NCI-H1930 (cell line): ENCODE measurements at regions not wholly inside any gene's neighbourhood (a gene's known extent, or its start where the extent isn't known, plus 50 kb on each side); places are given as distances from the start of the nearest gene placed in this dataset.
"Not testable (repeated sequence)": the region's sequence is repeated elsewhere in the genome, so short reads cannot be mapped to it uniquely, and the experiment has no call there.

ENCODE experiments used
- DNase-seq, 2 experiments: peaks; one replicate each; lab custom pipeline; 2025; lab: John Stamatoyannopoulos, UW

DNA sequence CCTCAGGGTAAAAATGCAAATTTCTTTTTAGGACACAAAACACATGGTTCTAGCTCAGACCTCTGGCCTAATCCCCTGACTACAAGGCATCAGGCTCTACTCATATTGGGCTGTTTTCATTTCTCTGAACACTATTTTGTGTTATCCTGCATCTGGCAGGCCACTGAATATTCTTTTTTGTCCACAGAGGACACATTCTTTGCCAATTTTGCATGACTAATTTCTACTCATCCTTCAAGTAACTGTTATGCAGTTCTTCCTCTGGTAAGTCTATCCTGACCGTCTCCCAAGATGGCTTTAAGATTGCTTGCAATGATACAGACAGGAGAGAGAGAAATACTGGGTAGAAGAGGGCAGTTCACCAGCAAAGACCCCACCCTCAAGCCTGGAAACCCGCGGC, 107.6 kb upstream of the RGPD4 start:
- DNase-seq: no peak

DNA sequence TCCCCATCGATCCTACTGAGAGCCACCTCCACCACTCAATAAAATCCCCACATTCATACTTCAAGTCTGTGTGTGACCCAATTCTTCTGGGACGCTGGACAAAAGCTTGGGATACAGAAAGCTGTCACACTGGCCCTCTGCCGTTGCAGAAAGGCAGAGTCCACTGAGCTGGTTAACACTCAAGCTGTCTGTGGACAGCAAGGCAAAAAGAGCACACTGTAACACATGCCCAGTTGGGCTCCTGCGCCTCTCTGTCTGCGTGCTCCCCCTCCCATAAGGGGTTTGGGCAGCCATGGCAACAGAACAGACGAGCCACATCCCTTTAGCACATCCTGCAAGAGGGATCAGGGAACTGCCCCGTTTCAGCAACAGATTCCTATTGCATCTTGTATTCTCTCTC, 106.9 kb upstream of the RGPD4 start:
- peak; percentile 13 to 41 for DNase-seq

DNA sequence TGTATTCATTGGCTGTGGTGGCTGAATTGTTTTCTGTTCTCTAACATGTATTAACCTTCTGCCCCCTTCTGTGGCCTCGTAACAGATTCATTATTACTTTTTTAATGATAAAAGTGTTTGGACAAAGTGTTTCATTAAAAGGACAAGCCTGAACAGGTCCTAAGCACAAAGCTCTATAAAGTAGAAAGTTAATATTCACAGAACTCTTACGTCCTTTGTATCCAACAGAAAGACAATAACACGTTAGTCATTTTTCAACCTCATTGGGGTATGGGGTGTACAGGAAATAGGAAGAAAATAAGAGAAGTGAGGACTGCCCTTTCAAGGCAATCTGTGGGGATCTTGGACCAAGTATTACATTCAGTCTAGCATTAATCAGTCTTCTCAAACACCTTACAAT, 105.5 kb upstream of the RGPD4 start:
- no peak for DNase-seq

DNA sequence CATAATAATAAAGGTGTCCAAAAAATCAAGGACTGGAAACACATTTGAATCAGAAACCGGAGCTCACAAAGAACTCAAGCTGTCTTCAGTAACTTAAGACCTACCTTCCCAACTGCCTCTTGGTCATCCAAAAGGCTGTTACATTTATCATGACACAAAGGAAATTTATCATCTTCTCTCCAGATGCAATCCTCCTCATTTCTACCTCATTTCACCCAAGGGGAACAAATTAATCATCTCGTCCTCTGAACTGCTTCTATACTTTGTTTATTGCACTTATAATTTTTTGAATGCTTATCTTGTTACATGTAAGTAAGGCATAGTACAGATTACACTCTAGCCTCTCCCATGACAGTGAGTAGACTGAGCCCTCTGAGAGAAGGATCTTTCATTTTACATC, 105.1 kb upstream of the RGPD4 start:
- DNase-seq: no peak

DNA sequence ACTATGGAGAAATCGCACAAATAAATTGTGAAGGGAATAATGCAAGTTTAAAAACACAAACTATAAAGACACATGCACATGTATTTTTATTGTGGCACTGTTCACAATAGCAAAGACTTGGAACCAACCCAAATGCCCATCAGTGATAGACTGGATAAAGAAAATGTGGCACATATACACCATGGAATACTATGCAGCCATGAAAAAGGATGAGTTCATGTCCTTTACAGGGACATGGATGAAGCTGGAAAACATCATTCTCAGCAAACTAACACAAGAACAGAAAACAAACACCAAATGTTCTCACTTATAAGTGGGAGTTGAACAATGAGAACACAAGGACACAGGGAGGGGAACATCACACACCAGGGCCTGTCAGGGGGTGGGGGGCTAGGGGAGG, 100.9 kb upstream of the RGPD4 start:
- not testable (repeated sequence) for DNase-seq

DNA sequence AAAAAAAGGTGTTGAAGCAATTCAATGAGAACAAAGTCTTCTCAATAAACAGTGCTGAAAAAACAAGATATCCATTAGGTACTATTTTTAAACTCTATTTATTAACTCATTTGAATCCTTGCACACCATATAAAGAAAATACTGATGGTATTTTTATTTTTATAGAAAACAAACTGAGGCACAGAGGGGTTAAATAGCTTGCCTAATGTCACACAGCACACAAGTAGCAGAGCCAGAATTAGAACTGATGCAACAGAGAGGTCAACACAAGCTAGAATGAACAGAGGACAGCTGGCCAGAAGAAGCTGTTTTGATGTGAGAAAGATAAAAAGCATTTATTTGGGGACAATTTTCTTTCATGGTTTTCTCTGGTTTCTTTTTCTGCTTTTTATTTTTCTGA, 99.4 kb upstream of the RGPD4 start:
- no peak for DNase-seq

DNA sequence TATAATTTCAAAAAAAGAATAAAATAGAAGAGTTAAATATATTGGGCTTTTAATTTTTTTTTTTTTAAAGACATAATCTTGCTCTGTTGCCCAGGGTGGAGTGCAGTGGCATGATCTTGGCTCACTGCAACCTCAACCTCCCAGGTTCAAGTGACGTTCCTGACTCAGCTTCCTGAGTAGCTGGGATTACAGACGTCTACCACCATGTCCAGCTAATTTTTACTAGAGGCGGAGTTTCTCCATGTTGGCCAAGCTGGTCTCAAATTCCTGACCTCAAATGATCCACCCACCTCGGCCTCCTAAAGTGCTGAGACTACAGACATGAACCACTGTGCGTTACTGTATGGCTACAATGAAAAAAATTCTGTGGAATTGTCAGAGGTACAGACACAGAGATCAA, 98.1 kb upstream of the RGPD4 start:
- no peak for DNase-seq

DNA sequence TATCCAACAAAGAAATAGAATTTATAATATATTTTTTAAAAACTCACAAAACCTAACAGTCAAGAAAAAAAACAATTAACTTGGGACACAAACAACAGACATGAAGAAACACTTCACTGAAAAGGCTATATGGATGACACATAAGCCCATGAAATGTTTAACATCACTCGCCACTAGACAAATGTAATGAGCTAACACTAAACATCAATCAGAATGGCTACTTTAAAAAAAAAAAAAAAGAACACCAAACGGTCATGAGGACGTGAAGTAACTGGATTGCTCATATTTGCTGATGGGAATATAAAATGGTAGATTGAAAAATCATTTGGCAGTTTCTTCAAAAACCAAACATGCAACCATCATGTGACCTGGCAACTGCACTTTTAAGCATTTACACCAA, 97.3 kb upstream of the RGPD4 start:
- DNase-seq: no peak

DNA sequence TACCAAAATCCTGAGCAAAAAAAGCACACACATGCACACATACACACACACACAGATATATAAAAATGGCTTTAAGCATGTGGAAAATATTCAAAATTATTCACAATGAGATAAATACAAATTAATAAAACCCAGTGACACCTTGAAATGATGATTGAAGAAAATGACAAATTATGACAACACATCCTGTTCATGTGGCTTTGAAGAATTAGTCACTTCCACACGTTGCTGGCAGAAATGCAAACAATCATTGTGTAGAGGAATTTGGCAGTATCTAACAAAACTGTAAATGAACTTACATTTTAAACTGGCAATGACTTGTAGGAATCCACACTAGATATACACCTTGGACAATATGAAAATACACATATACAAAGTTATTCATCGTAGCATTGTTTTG, 95.8 kb upstream of the RGPD4 start:
- DNase-seq: no peak

DNA sequence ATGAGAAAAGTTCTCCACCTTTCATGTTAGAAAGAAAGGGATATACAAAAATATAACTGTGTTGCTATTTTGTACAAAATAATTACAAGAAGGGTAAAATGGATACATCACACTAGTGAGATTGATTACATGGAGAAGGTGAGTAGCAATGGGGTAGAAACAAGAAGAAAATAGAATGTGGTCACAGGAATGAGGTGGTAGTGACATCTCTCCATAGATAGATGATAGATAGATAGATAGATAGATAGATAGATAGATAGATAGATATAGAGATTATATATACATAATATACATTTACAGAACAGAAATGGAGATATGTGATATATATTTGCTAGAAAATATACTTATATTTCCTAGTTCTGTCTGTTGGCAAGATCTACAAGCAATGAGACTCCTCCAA, 95.3 kb upstream of the RGPD4 start:
- no peak for DNase-seq

DNA sequence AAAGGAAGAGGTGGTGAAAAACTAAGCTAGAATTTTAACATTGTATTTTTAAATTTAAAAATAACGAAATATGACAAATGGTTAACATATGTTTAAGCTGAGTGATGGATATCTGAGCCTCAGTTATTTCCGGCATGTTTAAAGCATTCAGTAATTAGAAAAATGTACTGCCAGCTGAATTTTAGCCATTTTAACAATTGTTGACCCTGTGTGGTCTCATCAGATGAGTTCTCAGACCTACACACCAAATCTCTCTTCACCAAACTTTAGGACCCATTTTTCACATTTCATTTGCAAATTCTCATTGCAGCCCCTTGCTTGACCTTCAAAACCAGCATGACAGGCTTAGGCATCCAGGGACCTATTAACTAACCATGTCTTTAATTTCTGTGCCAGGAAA, 91.5 kb upstream of the RGPD4 start:
- DNase-seq: no peak

DNA sequence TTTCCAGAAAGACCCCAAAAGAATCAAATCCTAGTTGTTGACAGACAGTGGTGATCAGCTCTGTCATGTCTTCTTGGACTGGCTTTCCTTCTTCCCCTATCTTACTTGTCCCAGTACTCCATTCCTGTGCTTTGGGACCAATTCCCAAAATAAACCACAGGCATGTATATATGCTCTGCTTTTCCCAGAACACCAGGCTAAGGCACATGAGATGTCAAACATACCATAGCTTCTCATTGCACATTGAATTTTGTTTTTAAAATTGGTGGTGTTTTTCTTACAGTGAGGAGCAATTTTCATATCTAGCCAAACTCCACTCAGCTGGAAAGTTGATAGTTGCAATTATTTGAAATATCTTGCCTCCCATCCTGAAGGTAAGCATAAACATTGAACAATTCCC, 88.9 kb upstream of the RGPD4 start:
- no peak for DNase-seq

DNA sequence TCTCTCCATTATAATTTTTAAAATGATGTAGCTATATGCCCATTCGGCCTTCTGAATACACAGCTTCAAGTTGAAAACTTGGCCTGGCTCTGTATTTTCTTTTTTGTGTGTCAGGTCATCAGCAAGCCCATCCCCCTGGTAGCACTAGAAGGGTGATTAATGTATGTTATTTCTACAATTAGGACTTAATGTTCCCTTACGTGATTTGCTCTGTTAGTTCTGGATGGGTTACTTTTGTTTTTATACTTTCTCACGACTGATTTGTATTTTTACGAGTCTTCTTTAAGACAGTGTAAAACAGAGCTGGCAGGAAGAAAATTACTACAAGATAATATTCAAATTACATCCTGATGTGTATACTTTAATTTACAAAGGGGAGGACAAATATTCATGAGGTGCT, 88.4 kb upstream of the RGPD4 start:
- DNase-seq: no peak

DNA sequence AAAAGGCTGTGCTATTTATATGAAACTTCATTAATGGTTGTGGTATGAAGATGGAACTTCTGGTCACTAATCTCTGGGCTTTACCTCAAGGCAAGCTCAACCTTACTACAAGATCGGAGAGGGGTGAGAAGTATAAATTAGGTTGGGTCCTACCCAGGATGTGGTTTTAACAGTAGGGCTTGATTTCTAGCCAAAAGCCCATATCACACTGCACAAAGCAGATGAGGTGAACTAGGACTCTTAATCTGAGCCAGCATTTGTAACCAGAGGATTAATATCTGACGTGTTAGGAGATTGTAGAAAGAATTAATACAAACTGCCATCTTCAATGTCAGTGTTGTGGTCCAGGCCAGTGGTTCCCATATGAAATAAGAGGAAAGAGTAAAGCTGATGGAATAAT, 86.4 kb upstream of the RGPD4 start:
- no peak for DNase-seq

DNA sequence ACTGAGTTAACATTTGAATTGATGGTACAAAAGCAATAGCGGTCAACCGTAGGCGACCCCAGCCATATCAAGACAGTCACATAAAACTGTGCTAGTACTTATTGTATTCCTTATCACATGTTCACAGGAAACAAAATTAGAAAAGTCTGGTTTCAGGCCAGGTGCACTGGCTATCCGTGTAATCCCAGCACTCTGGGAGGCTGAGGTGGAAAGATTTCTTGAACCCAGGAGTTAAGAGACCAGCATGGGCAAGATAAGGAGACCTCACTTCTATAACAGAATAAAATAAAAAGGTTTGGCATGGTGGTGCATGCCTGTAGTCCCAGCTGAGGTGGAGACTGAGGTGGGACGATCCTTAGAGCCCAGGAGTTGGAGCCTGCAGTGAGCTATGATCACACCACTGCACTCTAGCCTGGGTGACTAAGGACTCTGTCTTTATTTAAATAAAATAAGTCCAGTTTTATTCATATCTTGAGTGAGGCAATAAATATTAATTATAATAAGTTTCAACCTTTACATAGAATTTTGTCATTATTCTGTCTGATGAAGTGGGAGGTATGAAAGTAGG, 84.1 kb upstream of the RGPD4 start:
- no peak for DNase-seq

DNA sequence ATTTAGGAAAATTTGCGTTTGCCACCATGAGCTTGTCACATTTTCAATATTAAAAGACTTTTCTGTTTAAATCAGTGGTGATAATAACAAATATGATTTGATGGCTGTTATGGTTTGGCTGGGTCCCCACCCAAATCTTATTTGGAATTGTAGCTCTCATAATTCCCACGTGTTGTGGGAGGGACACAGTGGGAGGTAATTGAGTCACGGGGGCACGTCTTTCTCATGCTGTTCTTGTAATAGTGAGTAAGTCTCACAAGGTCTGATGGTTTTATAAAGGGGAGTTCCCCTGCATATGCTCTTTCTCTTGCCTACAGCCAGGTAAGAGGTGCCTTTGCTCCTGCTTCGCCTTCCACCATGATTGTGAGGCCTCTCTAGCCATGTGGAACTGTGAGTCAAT, 83.4 kb upstream of the RGPD4 start:
- DNase-seq: no peak

DNA sequence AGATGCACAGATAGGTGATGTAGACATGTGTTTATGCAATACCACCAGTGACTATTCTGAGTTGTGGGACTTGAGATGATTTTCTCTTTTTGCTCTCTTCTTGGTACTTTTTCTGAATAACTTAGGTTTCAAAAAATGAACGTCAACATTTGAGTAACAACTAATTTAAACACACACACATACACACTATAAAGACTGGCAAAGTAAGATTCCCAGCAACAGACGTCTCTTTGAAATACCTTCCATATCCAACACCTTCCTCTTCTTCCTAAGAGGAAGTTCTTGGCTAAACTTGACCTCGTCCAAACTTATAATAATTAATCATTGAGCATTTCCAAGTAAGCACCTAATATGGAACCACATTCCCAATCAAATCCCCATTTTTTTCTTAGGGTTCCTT, 81.6 kb upstream of the RGPD4 start:
- DNase-seq: no peak

DNA sequence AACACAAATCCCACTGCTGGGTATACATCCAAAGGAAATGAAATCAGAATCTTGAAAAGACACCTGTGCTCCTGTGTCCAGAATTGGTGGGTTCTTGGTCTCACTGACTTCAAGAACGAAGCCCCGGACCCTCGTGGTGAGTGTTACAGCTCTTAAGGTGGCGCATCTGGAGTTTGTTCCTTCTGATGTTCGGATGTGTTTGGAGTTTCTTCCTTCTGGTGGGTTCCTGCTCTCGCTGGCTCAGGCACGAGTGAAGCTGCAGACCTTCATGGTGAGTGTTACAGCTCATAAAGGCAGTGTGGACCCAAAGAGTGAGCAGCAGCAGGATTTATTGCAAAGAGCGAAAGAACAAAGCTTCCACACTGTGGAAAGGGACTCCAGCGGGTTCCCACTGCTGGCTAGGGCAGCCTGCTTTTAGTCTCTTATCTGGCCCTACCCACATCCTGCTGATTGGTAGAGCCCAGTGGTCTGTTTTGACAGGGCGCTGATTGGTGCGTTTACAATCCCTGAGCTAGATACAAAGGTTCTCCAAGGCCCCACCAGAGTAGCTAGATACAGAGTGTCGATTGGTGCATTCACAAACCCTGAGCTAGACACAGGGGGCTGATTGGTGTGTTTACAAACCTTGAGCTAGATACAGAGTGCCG, 80.0 kb upstream of the RGPD4 start:
- not testable (repeated sequence) for DNase-seq

DNA sequence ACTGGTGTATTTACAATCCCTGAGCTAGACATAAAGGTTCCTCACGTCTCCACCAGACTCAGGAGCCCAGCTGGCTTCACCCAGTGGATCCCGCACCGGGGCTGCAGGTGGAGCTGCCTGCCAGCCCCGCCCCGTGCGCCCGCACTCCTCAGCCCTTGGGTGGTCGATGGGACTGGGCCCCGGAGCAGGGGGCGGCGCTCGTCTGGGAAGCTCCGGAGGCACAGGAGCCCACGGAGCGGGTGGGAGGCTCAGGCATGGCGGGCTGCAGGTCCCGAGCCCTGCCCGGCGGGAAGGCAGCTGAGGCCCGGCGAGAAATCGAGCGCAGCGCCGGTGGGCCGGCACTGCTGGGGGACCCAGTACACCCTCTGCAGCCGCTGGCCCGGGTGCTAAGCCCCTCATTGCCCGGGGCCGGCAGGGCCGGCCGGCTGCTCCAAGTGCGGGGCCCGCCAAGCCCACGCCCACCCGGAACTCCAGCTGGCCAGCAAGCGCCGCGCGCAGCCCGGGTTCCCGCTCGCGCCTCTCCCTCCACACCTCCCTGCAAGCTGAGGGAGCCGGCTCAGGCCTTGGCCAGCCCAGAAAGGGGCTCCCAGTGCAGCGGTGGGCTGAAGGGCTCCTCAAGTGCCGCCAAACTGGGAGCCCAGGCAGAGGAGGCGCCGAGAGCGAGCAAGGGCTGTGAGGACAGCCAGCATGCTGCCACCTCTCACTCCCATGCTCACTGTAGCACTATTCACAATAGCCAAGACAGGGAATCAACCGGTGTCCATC, 79.3 kb upstream of the RGPD4 start:
- not testable (repeated sequence) for DNase-seq

DNA sequence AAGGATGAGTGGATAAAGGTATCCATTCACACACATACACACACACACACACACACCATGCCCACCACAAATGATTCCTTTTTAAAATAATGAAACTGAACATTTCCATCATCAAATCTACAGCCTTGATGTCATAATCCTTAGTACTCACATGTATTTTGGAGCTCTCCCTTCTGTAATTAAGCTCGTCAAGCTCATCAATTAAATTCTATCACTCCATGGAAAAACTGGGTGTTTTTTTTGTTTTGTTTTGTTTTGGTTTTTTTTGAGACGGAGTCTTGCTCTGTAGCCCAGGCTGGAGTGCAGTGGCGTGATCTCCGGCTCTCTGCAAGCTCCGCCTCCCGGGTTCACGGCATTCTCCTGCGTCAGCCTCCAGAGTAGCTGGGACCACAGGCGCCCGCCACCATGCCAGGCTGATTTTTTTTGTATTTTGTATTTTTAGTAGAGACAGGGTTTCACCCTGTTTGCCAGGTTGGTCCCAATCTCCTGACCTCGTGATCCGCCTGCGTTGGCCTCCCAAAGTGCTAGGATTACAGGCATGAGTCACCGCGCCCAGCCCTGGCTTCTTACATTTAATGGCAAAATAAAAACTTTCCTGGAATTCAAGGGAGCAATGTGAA, 78.6 kb upstream of the RGPD4 start:
- DNase-seq: no peak

DNA sequence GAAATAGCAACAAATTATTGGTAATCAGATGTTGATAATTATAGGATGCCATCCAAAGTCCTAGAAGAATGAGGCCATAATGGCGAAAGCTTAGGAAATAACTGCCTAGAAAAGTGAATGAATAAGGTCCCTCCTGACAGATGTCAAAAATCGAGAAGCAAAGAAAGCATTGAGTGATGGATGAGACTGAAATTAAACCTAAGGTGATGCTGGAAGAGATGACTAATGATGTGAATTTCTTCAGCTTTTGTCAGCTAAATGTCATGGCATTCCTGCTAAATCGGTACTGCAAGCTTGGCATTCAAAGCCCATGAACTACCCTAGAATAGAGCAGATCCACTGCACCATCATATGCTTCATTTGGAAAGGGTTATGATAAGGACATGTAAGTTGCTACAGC, 74.8 kb upstream of the RGPD4 start:
- DNase-seq: no peak

DNA sequence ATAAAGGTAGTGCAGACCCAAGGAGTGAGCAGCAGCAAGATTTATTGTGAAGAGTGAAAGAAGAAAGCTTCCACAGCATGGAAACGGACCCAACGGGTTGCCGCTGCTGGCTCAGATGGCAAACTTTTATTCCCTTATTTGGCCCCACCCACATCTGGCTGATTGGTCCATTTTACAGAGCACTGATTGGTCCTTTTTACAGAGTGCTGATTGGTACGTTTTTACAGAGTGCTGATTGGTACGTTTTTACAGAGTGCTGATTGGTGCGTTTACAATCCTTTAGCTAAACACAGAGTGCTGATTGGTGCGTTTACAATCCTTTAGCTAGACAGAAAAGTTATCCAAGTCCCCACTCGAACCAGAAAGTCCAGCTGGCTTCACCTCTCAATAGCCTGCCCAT, 72.9 kb upstream of the RGPD4 start:
- not testable (repeated sequence) for DNase-seq

DNA sequence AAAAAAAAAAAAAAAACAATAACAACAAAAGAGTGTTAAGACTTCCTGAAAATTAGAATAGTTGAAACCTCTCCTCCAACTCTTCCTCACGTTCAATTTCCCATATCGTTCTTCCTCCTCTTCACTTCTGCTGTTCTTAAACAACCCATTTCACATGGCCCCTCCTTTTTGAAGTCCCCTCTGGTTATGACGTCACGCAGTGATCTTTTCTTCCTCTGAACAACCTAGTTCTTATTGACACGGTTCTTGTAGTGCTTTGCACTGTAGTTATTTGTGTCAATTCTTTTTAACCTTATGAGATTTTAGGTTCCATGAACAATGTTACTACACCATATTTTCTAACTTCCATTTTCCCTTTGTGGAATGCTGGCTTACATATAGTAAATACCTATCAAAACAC, 69.5 kb upstream of the RGPD4 start:
- DNase-seq: no peak
